Stimulated activated memory B cell treated with anti-CD40 and anti-IgM and Interleukin-4, amounts not matched to agents 10 μg/mL and 1 μg/mL and 100 μg/mL, for 72 hours (primary cell): ENCODE measurements at regions not wholly inside any gene's neighbourhood (a gene's known extent, or its start where the extent isn't known, plus 50 kb on each side); places are given as distances from the start of the nearest gene placed in this dataset.
"Not testable (repeated sequence)": the region's sequence is repeated elsewhere in the genome, so short reads cannot be mapped to it uniquely, and the experiment has no call there.

ENCODE experiments used
- ATAC-seq: fragments of 150-1000 bp; cut with Tn5 transposase; 2 replicates; pipeline ENCODE4 v1.10.0; 2021
- H3K27ac Mint-ChIP-seq: one replicate; pipeline ENCODE4 v1.8.0; 2022; ENCODE audit warnings: mild to moderate bottlenecking, mixed read lengths
- H3K27me3 Mint-ChIP-seq: one replicate; pipeline ENCODE4 v1.8.0; 2022; ENCODE audit warnings: mixed read lengths
- H3K36me3 Mint-ChIP-seq: one replicate; pipeline ENCODE4 v1.8.0; 2022; ENCODE audit warnings: mixed read lengths
- H3K4me1 Mint-ChIP-seq: one replicate; pipeline ENCODE4 v1.8.0; 2022; ENCODE audit warnings: mixed read lengths
- H3K4me3 Mint-ChIP-seq: one replicate; pipeline ENCODE4 v1.8.0; 2022; ENCODE audit warnings: mild to moderate bottlenecking, moderate library complexity, mixed read lengths
- H3K9me3 Mint-ChIP-seq: one replicate; pipeline ENCODE4 v1.8.0; 2022; ENCODE audit warnings: mixed read lengths

- ATAC-seq: no peak
- H3K9me3 Mint-ChIP-seq: no peaks in the 10 kb centered on the region
- H3K4me3 Mint-ChIP-seq: no peak overlapping the region
- no peak overlapping the region for H3K27ac Mint-ChIP-seq
- H3K36me3 Mint-ChIP-seq: no peaks in the 10 kb centered on the region
- no peaks in the 10 kb centered on the region for H3K4me1 Mint-ChIP-seq
- no peaks in the 10 kb centered on the region for H3K27me3 Mint-ChIP-seq
These were observed 109.9 kb downstream of the TMEM182 start for GRCh38 chr2:102871707-102872106.

- Mint-ChIP-seq H3K27me3 (no peaks in the 10 kb centered on the region), H3K4me1 (no peaks in the 10 kb centered on the region), H3K9me3 (no peaks in the 10 kb centered on the region), H3K4me3 (no peak overlapping the region), H3K27ac (no peak overlapping the region), H3K36me3 (no peaks in the 10 kb centered on the region)
- ATAC-seq: no peak
These were observed 110.6 kb downstream of the TMEM182 start for GRCh38 chr2:102872388-102872787.

DNA sequence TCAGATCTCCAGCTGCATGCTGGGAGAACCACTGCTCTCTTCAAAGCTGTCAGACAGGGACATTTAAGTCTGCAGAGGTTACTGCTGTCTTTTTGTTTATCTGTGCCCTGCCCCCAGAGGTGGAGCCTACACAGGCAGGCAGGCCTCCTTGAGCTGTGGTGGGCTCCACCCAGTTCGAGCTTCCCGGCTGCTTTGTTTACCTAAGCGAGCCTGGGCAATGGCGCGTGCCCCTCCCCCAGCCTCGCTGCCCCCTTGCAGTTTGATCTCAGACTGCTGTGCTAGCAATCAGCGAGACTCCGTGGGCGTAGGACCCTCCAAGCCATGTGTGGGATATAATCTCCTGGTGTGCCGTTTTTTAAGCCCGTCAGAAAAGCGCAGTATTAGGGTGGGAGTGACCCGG lies 117.7 kb downstream of the TMEM182 start:
- not testable (repeated sequence) for H3K36me3 Mint-ChIP-seq

DNA sequence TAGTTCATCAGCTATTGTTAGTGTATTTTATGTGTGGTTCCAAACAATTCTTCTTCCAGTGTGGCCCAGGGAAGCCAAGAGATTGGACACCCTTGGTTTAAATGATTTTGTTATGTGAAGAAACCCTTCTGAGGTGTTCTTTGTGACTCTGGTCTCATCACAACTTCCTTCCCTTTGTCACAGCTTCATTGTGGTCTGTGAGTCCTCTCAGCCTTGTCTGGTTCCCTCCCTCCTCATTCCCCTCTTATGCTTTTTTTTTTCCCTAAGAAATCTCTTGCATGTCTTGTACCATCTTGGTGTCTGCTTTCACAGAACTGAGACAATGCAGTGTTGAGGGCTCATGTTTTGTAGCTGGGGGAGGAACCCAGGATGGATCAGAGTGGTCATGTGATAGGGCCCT lies 118.9 kb downstream of the TMEM182 start:
- Mint-ChIP-seq H3K36me3 (no peaks in the 10 kb centered on the region), H3K4me1 (no peaks in the 10 kb centered on the region), H3K9me3 (no peaks in the 10 kb centered on the region), H3K27me3 (no peaks in the 10 kb centered on the region), H3K27ac (no peak overlapping the region), H3K4me3 (no peak overlapping the region)
- no peak for ATAC-seq

More for the DNA sequence above, 117.7 kb downstream of the TMEM182 start:
- not testable (repeated sequence) for H3K9me3 Mint-ChIP-seq, ATAC-seq, H3K4me3 Mint-ChIP-seq, H3K4me1 Mint-ChIP-seq, H3K27me3 Mint-ChIP-seq, H3K27ac Mint-ChIP-seq

GRCh38 chr2:102886216-102886893 lies 124.5 kb downstream of the TMEM182 start:
- H3K27me3 Mint-ChIP-seq: peaks cover 10% of the 10 kb centered on the region
- H3K27ac Mint-ChIP-seq: no peak overlapping the region
- H3K4me3 Mint-ChIP-seq: no peak overlapping the region
- no peak for ATAC-seq
- peaks cover 2% of the 10 kb centered on the region for H3K9me3 Mint-ChIP-seq
- no peaks in the 10 kb centered on the region for H3K4me1 Mint-ChIP-seq
- no peaks in the 10 kb centered on the region for H3K36me3 Mint-ChIP-seq

DNA sequence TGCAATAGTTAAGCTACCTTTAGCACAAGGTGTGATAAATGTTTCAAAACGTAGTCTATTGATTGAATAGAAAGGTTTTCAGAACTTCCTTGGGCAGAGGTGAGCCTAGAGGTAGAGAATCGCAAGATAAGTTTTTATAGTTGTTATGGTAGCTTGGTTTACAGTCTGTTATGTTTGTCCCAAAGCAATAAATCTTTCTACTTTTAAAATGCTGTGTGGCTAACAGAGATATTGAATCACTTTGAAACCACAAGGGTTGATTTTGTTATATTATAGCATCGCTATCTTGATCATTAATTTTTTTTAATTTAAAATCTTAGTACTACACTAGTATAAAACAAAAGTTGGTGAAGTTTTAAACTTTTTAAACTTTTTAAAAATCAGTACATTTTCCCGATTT lies 126.7 kb downstream of the TMEM182 start:
- H3K27me3 Mint-ChIP-seq: peaks cover 10% of the 10 kb centered on the region
- no peak overlapping the region for H3K4me3 Mint-ChIP-seq
- no peaks in the 10 kb centered on the region for H3K36me3 Mint-ChIP-seq
- no peak overlapping the region for H3K27ac Mint-ChIP-seq
- no peak for ATAC-seq
- peaks cover 2% of the 10 kb centered on the region for H3K9me3 Mint-ChIP-seq
- H3K4me1 Mint-ChIP-seq: no peaks in the 10 kb centered on the region

DNA sequence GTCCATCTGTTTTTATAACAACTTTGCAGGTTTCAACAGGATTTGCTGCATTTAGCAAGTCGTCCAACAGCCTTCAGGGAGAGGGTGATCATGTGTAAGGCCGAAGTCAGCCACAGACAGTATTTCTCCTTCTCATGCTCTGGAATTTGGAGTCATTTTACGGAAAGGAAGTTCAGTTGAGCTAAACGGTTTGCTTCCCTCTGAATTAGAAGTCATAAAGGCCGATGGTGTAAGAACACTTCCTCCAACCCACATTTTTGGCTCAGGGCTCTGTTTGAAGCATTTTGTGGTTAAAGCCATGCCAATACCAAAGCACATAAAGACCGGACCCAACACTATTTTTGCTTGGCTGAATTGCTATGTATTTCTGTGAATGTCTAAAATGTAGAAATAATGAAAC lies 129.5 kb downstream of the TMEM182 start:
- Mint-ChIP-seq H3K4me3 (no peak overlapping the region), H3K27me3 (peaks cover 10% of the 10 kb centered on the region), H3K27ac (no peak overlapping the region), H3K4me1 (no peaks in the 10 kb centered on the region), H3K9me3 (peaks cover 2% of the 10 kb centered on the region), H3K36me3 (no peaks in the 10 kb centered on the region)
- ATAC-seq: no peak

- H3K4me3 Mint-ChIP-seq: no peak overlapping the region
These were observed 131.0 kb downstream of the TMEM182 start for GRCh38 chr2:102892698-102893310.

DNA sequence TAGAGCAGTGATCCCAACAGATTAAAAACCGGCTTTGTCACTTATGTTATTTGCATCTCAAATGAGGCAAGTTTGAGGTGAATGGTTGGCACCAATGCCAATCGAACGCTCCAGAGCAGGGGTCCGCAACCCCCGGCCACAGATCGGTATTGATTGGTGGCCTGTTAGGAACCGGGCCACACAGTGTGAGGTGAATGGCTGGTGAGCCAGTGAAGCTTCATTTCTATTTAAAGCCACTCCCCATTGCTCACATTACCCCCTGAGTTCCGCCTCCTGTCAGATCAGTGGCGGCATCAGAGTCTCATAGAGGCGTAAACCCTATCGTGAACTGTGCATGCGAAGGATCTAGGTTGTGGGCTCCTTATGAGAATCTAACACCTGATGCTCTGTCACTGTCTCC lies 132.0 kb downstream of the TMEM182 start:
- H3K27me3 Mint-ChIP-seq: no peaks in the 10 kb centered on the region
- H3K4me1 Mint-ChIP-seq: no peaks in the 10 kb centered on the region
- H3K4me3 Mint-ChIP-seq: no peak overlapping the region
- H3K27ac Mint-ChIP-seq: no peak overlapping the region
- ATAC-seq: no peak
- H3K9me3 Mint-ChIP-seq: peaks cover 3% of the 10 kb centered on the region
- no peaks in the 10 kb centered on the region for H3K36me3 Mint-ChIP-seq

More at GRCh38 chr2:102892698-102893310, 131.0 kb downstream of the TMEM182 start:
- no peak for ATAC-seq
- Mint-ChIP-seq H3K4me1 (no peaks in the 10 kb centered on the region), H3K27me3 (no peaks in the 10 kb centered on the region), H3K36me3 (no peaks in the 10 kb centered on the region), H3K9me3 (no peaks in the 10 kb centered on the region), H3K27ac (no peak overlapping the region)

GRCh38 chr2:102895376-102895775 lies 133.5 kb downstream of the TMEM182 start:
- ATAC-seq: no peak
- Mint-ChIP-seq H3K36me3 (no peaks in the 10 kb centered on the region), H3K4me1 (no peaks in the 10 kb centered on the region), H3K27me3 (no peaks in the 10 kb centered on the region), H3K9me3 (peaks cover 3% of the 10 kb centered on the region), H3K4me3 (no peak overlapping the region), H3K27ac (no peak overlapping the region)

- not testable (repeated sequence) for H3K27me3 Mint-ChIP-seq, H3K27ac Mint-ChIP-seq, H3K4me1 Mint-ChIP-seq, H3K9me3 Mint-ChIP-seq, H3K36me3 Mint-ChIP-seq, H3K4me3 Mint-ChIP-seq, ATAC-seq
These were observed 147.4 kb downstream of the TMEM182 start for GRCh38 chr2:102909240-102909639.

DNA sequence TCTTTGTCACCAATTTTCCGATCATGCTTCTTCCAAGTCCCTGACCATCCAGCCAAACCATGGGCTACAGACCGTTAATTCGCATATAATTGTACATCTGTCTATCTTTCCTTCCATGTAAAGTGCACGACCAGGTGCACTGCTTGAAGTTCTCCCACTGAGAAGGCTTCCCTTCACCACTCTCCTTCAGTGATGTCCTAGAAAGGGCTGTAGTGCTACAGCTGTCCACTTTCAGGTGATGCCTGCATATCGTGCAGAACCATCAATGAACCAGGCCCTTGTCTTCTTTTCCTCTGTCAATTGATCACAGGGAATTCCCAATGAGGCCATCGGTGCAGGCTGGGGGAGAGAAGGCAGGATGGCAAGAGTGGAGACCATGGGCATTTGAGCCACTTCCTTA lies 148.9 kb downstream of the TMEM182 start:
- ATAC-seq: no peak
- Mint-ChIP-seq H3K27me3 (no peaks in the 10 kb centered on the region), H3K9me3 (no peaks in the 10 kb centered on the region), H3K4me3 (no peak overlapping the region), H3K4me1 (no peaks in the 10 kb centered on the region), H3K36me3 (no peaks in the 10 kb centered on the region), H3K27ac (no peak overlapping the region)

- no peaks in the 10 kb centered on the region for H3K27me3 Mint-ChIP-seq
- H3K27ac Mint-ChIP-seq: no peak overlapping the region
- no peak for ATAC-seq
- H3K4me3 Mint-ChIP-seq: no peak overlapping the region
- H3K9me3 Mint-ChIP-seq: peaks cover 15% of the 10 kb centered on the region
- no peaks in the 10 kb centered on the region for H3K4me1 Mint-ChIP-seq
- no peaks in the 10 kb centered on the region for H3K36me3 Mint-ChIP-seq
These were observed 153.3 kb downstream of the TMEM182 start for GRCh38 chr2:102915128-102915527.

DNA sequence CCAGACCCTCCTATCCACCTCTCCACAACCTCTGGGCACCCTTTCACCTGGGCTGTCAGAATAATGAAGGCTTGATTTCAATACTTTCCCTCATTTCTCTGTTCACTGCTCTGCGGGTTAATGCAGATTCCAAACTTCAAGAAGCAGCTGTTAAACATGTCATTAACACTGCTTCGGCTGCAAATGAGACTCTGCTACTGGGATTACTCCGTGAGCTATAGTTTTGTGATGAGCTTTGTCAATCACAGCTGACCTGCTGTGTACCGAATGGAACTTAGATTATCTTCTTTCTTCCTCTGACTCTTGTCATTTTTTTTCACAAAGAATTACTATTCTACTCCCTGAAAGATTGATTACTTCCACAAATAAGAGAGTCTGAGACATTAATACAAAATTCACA lies 160.5 kb downstream of the TMEM182 start:
- Mint-ChIP-seq H3K36me3 (no peaks in the 10 kb centered on the region), H3K9me3 (peaks cover 5% of the 10 kb centered on the region), H3K27ac (no peak overlapping the region), H3K4me1 (no peaks in the 10 kb centered on the region), H3K4me3 (no peak overlapping the region), H3K27me3 (no peaks in the 10 kb centered on the region)
- ATAC-seq: no peak

DNA sequence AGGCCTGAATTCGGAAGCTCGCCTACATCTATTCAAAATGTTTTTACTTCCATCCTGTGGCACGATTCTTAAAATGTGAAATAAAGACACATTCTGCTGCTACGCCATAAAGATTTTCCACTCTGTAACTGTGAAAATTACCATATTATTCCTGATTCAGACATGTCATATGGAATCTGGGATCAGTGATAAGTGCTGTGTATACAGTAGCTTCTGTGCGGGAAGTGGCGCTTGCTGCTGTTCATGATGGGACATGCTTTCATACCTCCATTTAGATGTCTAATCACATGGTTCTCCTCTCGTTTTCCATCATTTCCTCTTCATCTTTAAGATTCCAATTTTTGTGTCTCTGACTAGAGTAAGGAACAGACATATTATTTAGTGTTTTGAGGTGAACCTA lies 163.2 kb downstream of the TMEM182 start:
- no peaks in the 10 kb centered on the region for H3K36me3 Mint-ChIP-seq
- H3K4me1 Mint-ChIP-seq: no peaks in the 10 kb centered on the region
- H3K4me3 Mint-ChIP-seq: no peak overlapping the region
- H3K27me3 Mint-ChIP-seq: no peaks in the 10 kb centered on the region
- ATAC-seq: no peak
- H3K9me3 Mint-ChIP-seq: no peaks in the 10 kb centered on the region
- H3K27ac Mint-ChIP-seq: no peak overlapping the region

GRCh38 chr2:102927854-102928267 lies 166.0 kb downstream of the TMEM182 start:
- no peaks in the 10 kb centered on the region for H3K36me3 Mint-ChIP-seq
- no peak overlapping the region for H3K4me3 Mint-ChIP-seq
- H3K9me3 Mint-ChIP-seq: no peaks in the 10 kb centered on the region
- no peaks in the 10 kb centered on the region for H3K4me1 Mint-ChIP-seq
- no peak for ATAC-seq
- no peak overlapping the region for H3K27ac Mint-ChIP-seq
- H3K27me3 Mint-ChIP-seq: no peaks in the 10 kb centered on the region
